NCI-H446 (cell line): ENCODE measurements at regions not wholly inside any gene's neighbourhood (a gene's known extent, or its start where the extent isn't known, plus 50 kb on each side); places are given as distances from the start of the nearest gene placed in this dataset.
"Not testable (repeated sequence)": the region's sequence is repeated elsewhere in the genome, so short reads cannot be mapped to it uniquely, and the experiment has no call there.

Experiments
- DNase-seq, 2 experiments: peaks; one replicate each; lab custom pipeline; 2025; lab: John Stamatoyannopoulos, UW

- no peak for DNase-seq
Observed at GRCh38 chr3:177711637-177712036, 514.4 kb upstream of the TBL1XR1 start.

- no peak for DNase-seq
Observed at GRCh38 chr3:177713928-177714900, 516.9 kb upstream of the TBL1XR1 start.

GRCh38 chr3:177714945-177715344, 517.7 kb upstream of the TBL1XR1 start:
- DNase-seq: no peak

GRCh38 chr3:177715980-177716379, 518.7 kb upstream of the TBL1XR1 start:
- no peak for DNase-seq

- DNase-seq: not testable (repeated sequence)
Observed at GRCh38 chr3:177720927-177721326, 523.6 kb upstream of the TBL1XR1 start.

- peak; percentile 33 to 75 for DNase-seq
Observed at GRCh38 chr3:177721864-177722785, 524.8 kb upstream of the TBL1XR1 start.

- DNase-seq: peak; percentile 90 to 97
Observed at GRCh38 chr3:177724020-177724638, 526.8 kb upstream of the TBL1XR1 start.

- DNase-seq: no peak
Observed at GRCh38 chr3:177725165-177725564, 527.9 kb upstream of the TBL1XR1 start.

GRCh38 chr3:177726807-177727206, 529.5 kb upstream of the TBL1XR1 start:
- no peak for DNase-seq

- DNase-seq: peak; percentile 44 to 86
Observed at GRCh38 chr3:177729956-177730681, 532.8 kb upstream of the TBL1XR1 start.

GRCh38 chr3:177730814-177731213, 533.5 kb upstream of the TBL1XR1 start:
- DNase-seq: no peak

- no peak for DNase-seq
Observed at GRCh38 chr3:177731644-177732268, 534.5 kb upstream of the TBL1XR1 start.

GRCh38 chr3:177733233-177733632, 536.0 kb upstream of the TBL1XR1 start:
- DNase-seq: no peak

GRCh38 chr3:177733936-177734335, 536.7 kb upstream of the TBL1XR1 start:
- peak in 1 of 2 experiments; percentile 10 for DNase-seq

GRCh38 chr3:177735431-177735830, 538.1 kb upstream of the TBL1XR1 start:
- no peak for DNase-seq

GRCh38 chr3:177739461-177739860, 542.2 kb upstream of the TBL1XR1 start:
- DNase-seq: no peak

- no peak for DNase-seq
Observed at GRCh38 chr3:177740254-177740653, 543.0 kb upstream of the TBL1XR1 start.

GRCh38 chr3:177742273-177742672, 545.0 kb upstream of the TBL1XR1 start:
- no peak for DNase-seq

GRCh38 chr3:177743173-177743890, 546.0 kb upstream of the TBL1XR1 start:
- DNase-seq: no peak
